Activated CD8-positive, alpha-beta memory T cell treated with anti-CD3 and anti-CD28 coated beads for 36 hours (primary cell): ENCODE measurements at regions not wholly inside any gene's neighbourhood (a gene's known extent, or its start where the extent isn't known, plus 50 kb on each side); places are given as distances from the start of the nearest gene placed in this dataset.
"Not testable (repeated sequence)": the region's sequence is repeated elsewhere in the genome, so short reads cannot be mapped to it uniquely, and the experiment has no call there.

Experiments
- CTCF ChIA-PET: fragments of 350-600 bp; sonication (Branson Sonifier 250); formaldehyde crosslinking; loops from one replicate; lab custom pipeline; 2021; ENCODE audit warnings: antibody characterized with exemption; lab: Charles Lee
- POLR2A ChIA-PET: fragments of 350-600 bp; sonication (Branson Sonifier 250); formaldehyde crosslinking; loops from one replicate; lab custom pipeline; 2021; ENCODE audit warnings: antibody characterized with exemption; lab: Charles Lee

DNA sequence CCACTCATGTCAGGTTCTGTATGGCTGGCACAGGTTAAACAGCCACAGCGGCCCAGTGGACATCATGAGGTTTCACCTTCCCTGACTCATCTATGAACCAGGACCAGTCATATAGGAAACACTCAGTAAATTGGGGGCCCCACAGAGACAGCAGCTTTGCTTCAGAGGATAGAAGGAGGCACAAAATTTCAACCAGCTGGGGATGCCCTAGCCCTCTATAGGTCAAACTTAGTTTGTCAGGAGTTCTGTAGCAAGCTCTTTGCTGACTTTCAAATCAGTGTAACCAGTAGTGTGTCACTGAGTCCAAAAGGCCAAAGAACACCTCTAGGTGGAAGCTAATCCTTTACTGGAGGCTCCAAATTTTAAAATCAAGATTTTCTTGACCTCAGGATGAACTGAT is 4157.8 kb upstream of the TPTE start:
- CTCF ChIA-PET: interaction anchor here (1.0 to 3.4 kb wide), 2 partner anchors 9 to 10 kb away, joined by 4 to 14 read pairs; no protein-coding TSS in a partner anchor
- POLR2A ChIA-PET: not testable (repeated sequence)

DNA sequence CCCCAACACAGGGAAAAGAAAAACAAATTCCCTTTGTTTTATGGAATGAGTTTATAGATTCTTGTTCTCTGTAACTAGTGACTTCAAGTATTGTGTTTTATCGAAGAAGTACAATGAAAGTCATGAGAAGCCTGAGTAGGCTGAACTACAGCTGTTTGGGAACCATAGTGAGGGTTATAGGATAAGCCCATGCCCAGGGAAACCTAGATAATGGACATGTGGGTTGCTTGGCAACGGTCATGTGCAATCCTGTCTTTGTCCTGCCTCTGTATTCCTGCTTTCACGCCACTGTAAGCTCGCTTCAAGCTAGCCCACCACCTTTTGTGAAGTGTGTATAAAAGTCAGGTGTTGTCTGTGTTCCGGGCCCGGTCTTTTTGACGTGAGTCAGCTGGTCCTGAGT is 4152.6 kb upstream of the TPTE start:
- POLR2A ChIA-PET, CTCF ChIA-PET: not testable (repeated sequence)

DNA sequence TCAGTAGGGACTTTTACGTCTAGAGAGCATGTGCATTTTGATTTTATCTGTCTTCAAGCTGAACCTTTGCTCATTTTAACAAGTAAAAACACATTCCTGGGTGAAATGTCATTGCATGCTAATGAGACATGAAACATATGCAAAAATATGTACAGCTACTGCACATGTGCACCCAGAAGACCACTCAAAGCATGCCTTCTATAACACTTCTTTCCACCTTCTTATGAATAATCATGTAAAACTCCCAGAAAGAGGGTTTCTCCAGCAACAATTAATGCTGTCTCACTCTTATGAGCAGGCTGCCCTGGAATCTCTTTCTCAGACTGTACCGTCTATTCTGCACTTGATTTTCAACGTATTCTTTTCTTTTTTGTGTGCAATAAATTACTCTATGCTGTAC is 4148.1 kb upstream of the TPTE start:
- POLR2A ChIA-PET: not testable (repeated sequence)
- CTCF ChIA-PET: interaction anchor here (2.0 kb wide), 1 partner anchor 10 kb away, joined by 14 read pairs; no protein-coding TSS in a partner anchor

DNA sequence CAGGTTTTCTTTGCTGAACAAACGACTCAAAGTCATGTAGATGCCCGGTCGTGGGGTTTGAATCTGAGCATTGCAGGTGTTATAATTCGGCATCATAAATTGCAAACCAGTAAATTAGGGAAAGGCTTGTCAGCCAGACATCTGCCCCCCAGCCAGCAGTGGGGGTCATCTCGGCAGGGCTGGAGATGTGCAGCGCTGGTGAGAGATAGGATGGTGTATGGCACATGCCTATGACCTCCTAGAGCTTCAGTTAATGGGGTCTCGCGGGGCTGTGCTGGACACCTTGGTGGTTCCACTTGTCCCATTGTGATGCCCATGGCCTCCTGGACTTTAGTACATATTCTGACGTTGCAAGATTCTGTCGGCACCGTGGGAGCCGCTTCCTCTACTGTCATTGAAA is 4147.2 kb upstream of the TPTE start:
- POLR2A ChIA-PET: not testable (repeated sequence)
- CTCF ChIA-PET: interaction anchor here (2.0 kb wide), 1 partner anchor 11 kb away, joined by 14 read pairs; no protein-coding TSS in a partner anchor

DNA sequence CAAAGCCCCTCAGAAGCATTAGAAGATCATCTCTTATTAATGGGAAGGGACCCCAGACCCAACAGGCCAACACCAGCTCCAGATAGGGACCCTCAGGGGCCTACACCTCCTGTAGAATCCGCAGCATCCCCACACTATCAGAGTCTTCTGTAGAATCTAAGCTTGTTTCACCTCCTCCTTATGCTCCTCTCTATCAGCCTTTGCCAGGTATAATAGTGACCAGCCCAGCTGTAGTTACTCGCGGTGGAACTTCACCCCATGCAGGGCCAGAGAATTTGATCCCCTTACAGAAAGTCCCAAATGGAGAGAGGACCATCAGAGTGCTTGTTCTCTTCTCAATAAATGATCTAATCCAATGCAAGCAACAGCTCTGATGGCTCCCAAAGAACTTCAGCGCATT is 4146.5 kb upstream of the TPTE start:
- POLR2A ChIA-PET: not testable (repeated sequence)
- CTCF ChIA-PET: interaction anchor here (2.0 kb wide), 1 partner anchor 12 kb away, joined by 14 read pairs; no protein-coding TSS in a partner anchor

DNA sequence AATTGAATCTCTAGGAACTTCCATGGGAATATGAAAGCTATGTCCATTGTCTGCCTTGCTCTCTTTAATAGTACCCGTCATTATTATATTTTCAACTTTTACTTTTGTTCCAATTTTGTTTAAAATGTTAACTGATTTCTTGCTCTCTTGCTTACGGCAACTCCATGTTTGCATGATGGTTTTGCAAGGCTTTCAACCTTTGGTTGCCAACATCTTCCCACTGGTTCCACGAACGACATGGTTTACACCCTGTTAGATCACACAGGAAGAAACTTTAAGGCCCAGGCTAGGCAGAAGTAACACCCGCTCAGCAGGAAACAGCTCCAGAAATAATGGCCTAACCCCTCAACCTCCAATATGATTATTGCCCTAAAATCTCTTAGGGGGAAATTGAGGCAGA is 4145.6 kb upstream of the TPTE start:
- POLR2A ChIA-PET, CTCF ChIA-PET: not testable (repeated sequence)

DNA sequence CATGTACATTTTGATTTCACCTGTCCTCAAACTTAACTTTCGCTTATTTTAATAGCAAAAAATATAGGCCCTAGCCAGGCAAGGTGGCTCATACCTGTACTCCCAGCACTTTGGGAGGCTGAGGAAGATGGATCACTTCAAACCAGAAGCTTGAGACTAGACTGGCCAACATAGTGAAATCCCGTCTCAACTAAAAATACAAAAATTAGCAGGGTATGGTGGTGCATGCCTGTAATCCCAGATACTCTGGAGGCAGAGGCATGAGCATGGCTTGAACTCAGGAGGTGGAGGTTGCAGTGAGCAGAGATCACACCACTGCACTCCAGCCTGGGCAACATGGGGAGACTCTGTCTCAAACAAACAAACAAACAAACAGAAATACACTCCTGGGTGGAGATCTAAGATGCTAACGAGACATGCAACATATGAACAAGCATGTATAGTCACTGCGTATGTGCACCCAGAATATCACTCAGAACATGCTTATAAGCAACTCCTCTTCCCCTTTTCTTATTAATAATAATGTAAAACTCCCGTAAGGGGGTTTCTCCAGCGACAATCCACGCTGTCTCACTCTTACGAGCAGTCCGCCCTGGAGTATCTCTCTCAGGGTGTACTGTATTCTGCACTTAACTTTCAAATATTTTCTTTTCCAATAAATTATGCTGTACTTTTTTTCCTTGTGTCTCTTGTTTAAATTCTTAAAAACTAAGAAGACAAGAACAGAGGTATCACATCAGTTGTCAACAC is 4144.9 kb upstream of the TPTE start:
- POLR2A ChIA-PET, CTCF ChIA-PET: not testable (repeated sequence)
